Ectodermal cell (in vitro differentiated cells): ENCODE measurements at regions not wholly inside any gene's neighbourhood (a gene's known extent, or its start where the extent isn't known, plus 50 kb on each side); places are given as distances from the start of the nearest gene placed in this dataset.

Source experiments
- H3K27ac ChIP-seq: 2 replicates; pipeline ENCODE4 v1.7.0; 2013; ENCODE audit warnings: mild to moderate bottlenecking, low read depth, low read length; ENCODE audit not compliant: insufficient read depth, poor library complexity, severe bottlenecking
- H3K27me3 ChIP-seq: 2 replicates; pipeline ENCODE4 v1.7.0; 2013; ENCODE audit warnings: mild to moderate bottlenecking, low read length; ENCODE audit not compliant: insufficient read depth, control insufficient read depth, poor library complexity, severe bottlenecking
- H3K36me3 ChIP-seq: one replicate; pipeline ENCODE4 v1.7.0; 2013; ENCODE audit warnings: low read length; ENCODE audit not compliant: control insufficient read depth, insufficient read depth
- H3K4me1 ChIP-seq: one replicate; pipeline ENCODE4 v1.7.0; 2013; ENCODE audit warnings: low read length; ENCODE audit not compliant: control insufficient read depth, insufficient read depth
- H3K4me3 ChIP-seq: 2 replicates; pipeline ENCODE4 v1.7.0; 2013; ENCODE audit warnings: low read depth, low read length, control low read depth; ENCODE audit not compliant: insufficient read depth
- H3K9me3 ChIP-seq: 2 replicates; pipeline ENCODE4 v1.7.0; 2013; ENCODE audit warnings: mild to moderate bottlenecking, low read length, moderate library complexity; ENCODE audit not compliant: control insufficient read depth
- WGBS, 2 experiments: methylation state at CpG; one replicate each; pipeline ENCODE4 v1.1.7; 2013; ENCODE audit warnings: missing lambda C conversion rate in 2 of 2; 5-methylcytosine and 5-hydroxymethylcytosine counted together

DNA sequence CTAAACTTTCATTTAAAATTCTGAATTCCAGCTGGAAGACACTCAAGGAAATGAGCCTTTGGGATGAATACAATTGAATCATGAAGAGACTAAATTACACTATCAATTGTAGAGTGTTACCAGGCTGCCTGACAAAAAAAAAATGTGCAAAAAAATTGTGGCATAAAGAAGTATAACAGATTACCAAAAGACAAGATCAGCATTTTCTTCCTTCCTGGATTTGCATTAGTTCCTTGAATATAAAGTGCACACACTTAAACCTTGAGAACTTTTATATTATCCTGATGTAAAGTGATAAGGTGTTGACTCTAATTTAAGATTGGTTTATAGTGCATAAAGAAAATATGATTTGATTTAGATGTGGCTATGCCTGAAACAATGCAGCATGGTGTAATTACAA is 412.7 kb upstream of the KLF6 start:
- no peak overlapping the region for H3K4me3 ChIP-seq
- no peaks in the 10 kb centered on the region for H3K36me3 ChIP-seq
- no peaks in the 10 kb centered on the region for H3K27me3 ChIP-seq
- no peaks in the 10 kb centered on the region for H3K9me3 ChIP-seq
- H3K4me1 ChIP-seq, result no peaks in the 10 kb centered on the region
- no peak overlapping the region for H3K27ac ChIP-seq

- WGBS, 2 experiments, result 82 to 91% methylated on average over 2 of the region's 2 CpGs
- no peak overlapping the region for H3K27ac ChIP-seq
These were observed 411.9 kb upstream of the KLF6 start for GRCh38 chr10:4196771-4197390.

GRCh38 chr10:4196183-4196582 is 411.2 kb upstream of the KLF6 start:
- Histone ChIP-seq H3K27me3 (no peaks in the 10 kb centered on the region), H3K4me1 (no peaks in the 10 kb centered on the region), H3K36me3 (no peaks in the 10 kb centered on the region), H3K4me3 (no peak overlapping the region), H3K9me3 (no peaks in the 10 kb centered on the region), H3K27ac (no peak overlapping the region)
- WGBS, 2 experiments, result 100% methylated on average over 1 to 2 of the region's 3 CpGs

More at GRCh38 chr10:4196771-4197390, 411.9 kb upstream of the KLF6 start:
- H3K27me3 ChIP-seq, result no peaks in the 10 kb centered on the region
- no peaks in the 10 kb centered on the region for H3K9me3 ChIP-seq
- no peaks in the 10 kb centered on the region for H3K36me3 ChIP-seq
- no peaks in the 10 kb centered on the region for H3K4me1 ChIP-seq
- no peak overlapping the region for H3K4me3 ChIP-seq

DNA sequence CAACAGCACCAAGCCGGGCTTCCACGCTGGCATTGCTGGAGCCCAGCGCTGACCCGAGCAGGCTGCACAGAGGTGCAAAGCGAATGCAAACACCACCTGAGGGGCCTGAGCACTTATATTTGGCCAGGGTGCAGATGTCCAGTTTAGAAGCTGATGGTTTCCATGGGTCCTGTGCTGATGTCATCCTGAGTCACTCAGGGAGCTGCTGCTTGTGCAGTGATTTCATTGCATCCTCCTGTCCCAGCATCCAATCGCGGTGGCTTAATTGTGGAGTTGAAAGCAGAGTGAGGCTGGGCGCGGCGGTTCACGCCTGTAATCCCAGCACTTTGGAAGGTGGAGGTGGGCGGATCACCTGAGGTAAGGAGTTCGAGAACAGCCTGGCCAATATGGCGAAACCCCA is 410.2 kb upstream of the KLF6 start:
- H3K36me3 ChIP-seq, result no peaks in the 10 kb centered on the region
- H3K9me3 ChIP-seq, result no peaks in the 10 kb centered on the region
- 92 to 97% methylated on average over 12 to 13 of the region's 14 CpGs for WGBS, 2 experiments
- no peak overlapping the region for H3K27ac ChIP-seq
- H3K27me3 ChIP-seq, result no peaks in the 10 kb centered on the region
- no peak overlapping the region for H3K4me3 ChIP-seq
- H3K4me1 ChIP-seq, result no peaks in the 10 kb centered on the region

DNA sequence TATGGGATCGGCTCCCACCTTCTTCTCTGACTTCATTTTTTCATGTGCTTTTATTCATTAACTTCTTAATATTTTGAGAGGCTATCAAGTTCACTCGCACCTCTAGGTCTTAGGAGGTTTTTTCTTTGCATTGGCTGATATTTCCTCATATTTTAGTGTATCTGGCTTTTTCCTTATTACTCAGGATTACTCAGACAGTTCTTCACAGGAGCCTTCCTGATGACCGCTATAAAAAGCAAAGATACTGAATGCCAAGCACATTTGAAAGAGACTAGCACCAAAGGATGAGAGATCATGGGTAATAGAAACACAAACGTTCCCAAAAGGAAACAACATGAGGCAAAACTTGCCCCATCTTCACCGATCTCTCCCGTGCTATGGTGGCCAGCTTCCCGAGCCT is 409.2 kb upstream of the KLF6 start:
- Histone ChIP-seq H3K36me3 (no peaks in the 10 kb centered on the region), H3K27ac (no peak overlapping the region), H3K4me3 (no peak overlapping the region), H3K27me3 (no peaks in the 10 kb centered on the region), H3K9me3 (no peaks in the 10 kb centered on the region), H3K4me1 (no peaks in the 10 kb centered on the region)
- WGBS, 2 experiments, result 89 to 95% methylated on average over 6 to 7 of the region's 7 CpGs

DNA sequence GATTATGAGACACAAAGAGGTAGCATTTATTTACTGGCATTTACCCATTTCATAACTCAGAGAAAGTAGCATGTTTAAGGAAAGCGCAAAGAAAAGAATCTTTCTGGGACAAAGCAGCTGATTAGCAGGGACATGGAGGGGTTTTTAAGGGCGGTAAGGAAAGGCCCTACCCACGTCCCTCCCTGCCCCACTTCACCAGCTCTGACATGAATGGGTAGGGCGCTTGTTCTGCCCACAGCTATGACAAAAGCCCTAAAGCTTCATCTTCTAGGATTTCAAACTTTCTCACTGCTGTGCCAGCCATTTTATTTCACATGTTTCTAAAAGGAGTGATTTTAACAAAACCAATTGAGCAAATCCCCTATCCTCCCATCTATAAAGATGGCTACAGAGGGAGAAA is 406.9 kb upstream of the KLF6 start:
- WGBS, 2 experiments, result 91 to 95% methylated on average over 4 of the region's 4 CpGs

DNA sequence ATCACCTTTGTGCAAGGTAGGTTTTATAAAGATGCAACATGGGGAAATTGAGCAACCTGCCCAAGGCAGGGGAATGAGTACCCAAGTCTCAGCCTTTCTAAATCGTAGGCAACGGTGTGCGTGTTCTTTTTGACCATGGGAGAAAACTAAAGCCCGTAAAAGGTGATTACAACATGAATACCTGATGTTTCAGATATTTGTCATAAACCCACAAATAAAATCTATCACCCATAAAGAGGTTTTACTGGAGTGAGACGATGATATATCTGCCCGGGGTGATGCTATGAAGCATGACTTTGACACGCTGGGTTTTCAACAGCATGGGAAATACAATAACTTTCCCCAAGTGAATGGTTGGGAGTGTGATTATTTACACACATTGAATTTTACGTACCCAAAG is 406.3 kb upstream of the KLF6 start:
- H3K9me3 ChIP-seq, result no peaks in the 10 kb centered on the region
- no peaks in the 10 kb centered on the region for H3K27me3 ChIP-seq
- no peak overlapping the region for H3K27ac ChIP-seq
- H3K4me1 ChIP-seq, result no peaks in the 10 kb centered on the region
- WGBS, 2 experiments, result 96 to 99% methylated on average over 5 to 8 of the region's 8 CpGs
- H3K36me3 ChIP-seq, result no peaks in the 10 kb centered on the region
- H3K4me3 ChIP-seq, result no peak overlapping the region

More for the DNA sequence above, 406.9 kb upstream of the KLF6 start:
- H3K9me3 ChIP-seq, result no peaks in the 10 kb centered on the region
- no peaks in the 10 kb centered on the region for H3K27me3 ChIP-seq
- no peak overlapping the region for H3K4me3 ChIP-seq
- H3K36me3 ChIP-seq, result no peaks in the 10 kb centered on the region
- no peaks in the 10 kb centered on the region for H3K4me1 ChIP-seq
- no peak overlapping the region for H3K27ac ChIP-seq

DNA sequence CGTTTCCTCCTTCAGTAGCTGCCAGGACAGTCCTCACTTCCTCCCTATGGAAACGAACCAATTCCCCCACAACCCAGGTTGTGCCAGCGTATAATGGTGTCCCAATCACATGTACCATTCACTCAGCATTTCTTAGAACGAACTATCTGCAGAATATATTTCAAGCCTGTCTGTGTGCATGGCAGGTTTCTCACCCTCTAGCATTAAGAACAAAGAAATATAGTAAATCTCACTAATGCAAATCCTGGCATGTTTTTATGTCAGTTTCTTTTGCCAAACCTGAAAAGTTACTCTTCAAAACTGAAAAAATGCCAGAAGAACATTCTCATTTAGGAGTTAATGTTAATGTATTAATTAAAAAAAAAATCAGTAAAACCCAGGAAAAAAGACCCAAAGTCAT is 405.9 kb upstream of the KLF6 start:
- Histone ChIP-seq H3K27ac (no peak overlapping the region), H3K9me3 (no peaks in the 10 kb centered on the region), H3K27me3 (no peaks in the 10 kb centered on the region), H3K36me3 (no peaks in the 10 kb centered on the region), H3K4me1 (no peaks in the 10 kb centered on the region), H3K4me3 (no peak overlapping the region)
- 88 to 95% methylated on average over 4 of the region's 4 CpGs for WGBS, 2 experiments

DNA sequence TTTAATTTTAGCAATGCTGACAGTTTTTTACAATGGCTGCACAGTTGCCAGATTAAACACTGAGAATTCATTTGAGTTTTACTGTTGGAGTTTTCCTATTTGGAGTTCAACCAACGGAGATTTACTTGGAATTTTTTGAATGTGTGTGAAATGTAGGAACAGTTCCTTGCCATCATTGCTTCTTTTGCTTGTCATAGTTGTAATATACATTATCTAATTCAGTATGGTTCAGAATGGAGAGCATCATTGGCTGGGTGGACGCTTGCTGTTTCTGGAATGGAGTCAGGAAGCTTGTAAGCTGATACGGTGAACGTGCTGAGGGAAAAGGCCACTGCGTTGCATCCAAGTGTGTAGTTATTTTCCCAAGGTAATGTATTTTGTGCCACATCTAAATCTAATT is 404.3 kb upstream of the KLF6 start:
- Histone ChIP-seq H3K27me3 (no peaks in the 10 kb centered on the region), H3K4me3 (no peak overlapping the region), H3K27ac (no peak overlapping the region), H3K36me3 (no peaks in the 10 kb centered on the region), H3K4me1 (no peaks in the 10 kb centered on the region), H3K9me3 (no peaks in the 10 kb centered on the region)
- 97 to 98% methylated on average over 5 of the region's 5 CpGs for WGBS, 2 experiments

- H3K36me3 ChIP-seq, result no peaks in the 10 kb centered on the region
- H3K4me1 ChIP-seq, result no peaks in the 10 kb centered on the region
- no peaks in the 10 kb centered on the region for H3K9me3 ChIP-seq
- no peak overlapping the region for H3K4me3 ChIP-seq
- no peaks in the 10 kb centered on the region for H3K27me3 ChIP-seq
- no peak overlapping the region for H3K27ac ChIP-seq
- 93 to 96% methylated on average over 15 of the region's 15 CpGs for WGBS, 2 experiments
These were observed 403.4 kb upstream of the KLF6 start for GRCh38 chr10:4188406-4188805.
